DND-41 (cell line): ENCODE measurements at regions not wholly inside any gene's neighbourhood (a gene's known extent, or its start where the extent isn't known, plus 50 kb on each side); places are given as distances from the start of the nearest gene placed in this dataset.

ENCODE experiments used
- EZH2 ChIP-seq: IDR thresholded peaks from 3 replicates; pipeline ENCODE4 v1.6.1; 2012; ENCODE audit warnings: borderline replicate concordance, low read depth, mild to moderate bottlenecking, moderate library complexity, low read length, inconsistent platforms; ENCODE audit not compliant: severe bottlenecking
- TF ChIP-seq, protein P1 (sequence below): IDR thresholded peaks from 2 replicates; pipeline ENCODE4 v1.5.1; 2012; ENCODE audit warnings: borderline replicate concordance, low read length, moderate library complexity, mild to moderate bottlenecking; ENCODE audit not compliant: poor library complexity, severe bottlenecking; ENCODE audit errors: extremely low read depth

DNA sequence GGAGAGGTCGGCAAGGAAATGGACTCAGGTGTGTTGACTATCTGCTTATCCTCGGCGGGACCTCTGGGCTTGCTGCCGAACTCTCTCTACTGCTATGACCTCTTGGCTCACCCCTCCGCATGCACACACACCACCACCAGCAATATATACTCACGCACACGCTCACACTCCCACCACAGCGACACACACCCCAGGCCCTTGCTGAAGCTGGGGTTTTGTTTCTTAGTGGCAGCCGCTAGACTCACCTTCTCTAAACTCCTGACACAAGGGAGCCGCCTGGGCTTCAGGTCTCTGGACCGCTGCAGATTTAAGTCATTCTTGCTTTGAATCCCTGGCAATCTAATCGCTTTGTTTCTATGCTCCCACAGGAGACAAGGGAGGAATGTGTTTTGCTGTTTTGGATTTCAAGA lies 59.4 kb upstream of the BACH2 start:
- TF ChIP-seq, protein P1, sequence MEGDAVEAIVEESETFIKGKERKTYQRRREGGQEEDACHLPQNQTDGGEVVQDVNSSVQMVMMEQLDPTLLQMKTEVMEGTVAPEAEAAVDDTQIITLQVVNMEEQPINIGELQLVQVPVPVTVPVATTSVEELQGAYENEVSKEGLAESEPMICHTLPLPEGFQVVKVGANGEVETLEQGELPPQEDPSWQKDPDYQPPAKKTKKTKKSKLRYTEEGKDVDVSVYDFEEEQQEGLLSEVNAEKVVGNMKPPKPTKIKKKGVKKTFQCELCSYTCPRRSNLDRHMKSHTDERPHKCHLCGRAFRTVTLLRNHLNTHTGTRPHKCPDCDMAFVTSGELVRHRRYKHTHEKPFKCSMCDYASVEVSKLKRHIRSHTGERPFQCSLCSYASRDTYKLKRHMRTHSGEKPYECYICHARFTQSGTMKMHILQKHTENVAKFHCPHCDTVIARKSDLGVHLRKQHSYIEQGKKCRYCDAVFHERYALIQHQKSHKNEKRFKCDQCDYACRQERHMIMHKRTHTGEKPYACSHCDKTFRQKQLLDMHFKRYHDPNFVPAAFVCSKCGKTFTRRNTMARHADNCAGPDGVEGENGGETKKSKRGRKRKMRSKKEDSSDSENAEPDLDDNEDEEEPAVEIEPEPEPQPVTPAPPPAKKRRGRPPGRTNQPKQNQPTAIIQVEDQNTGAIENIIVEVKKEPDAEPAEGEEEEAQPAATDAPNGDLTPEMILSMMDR: no peak
- no peak for TF ChIP-seq EZH2
